ENCODE measurements at regions not wholly inside any gene's neighbourhood (a gene's known extent, or its start where the extent isn't known, plus 50 kb on each side); places are given as distances from the start of the nearest gene placed in this dataset.

DNA sequence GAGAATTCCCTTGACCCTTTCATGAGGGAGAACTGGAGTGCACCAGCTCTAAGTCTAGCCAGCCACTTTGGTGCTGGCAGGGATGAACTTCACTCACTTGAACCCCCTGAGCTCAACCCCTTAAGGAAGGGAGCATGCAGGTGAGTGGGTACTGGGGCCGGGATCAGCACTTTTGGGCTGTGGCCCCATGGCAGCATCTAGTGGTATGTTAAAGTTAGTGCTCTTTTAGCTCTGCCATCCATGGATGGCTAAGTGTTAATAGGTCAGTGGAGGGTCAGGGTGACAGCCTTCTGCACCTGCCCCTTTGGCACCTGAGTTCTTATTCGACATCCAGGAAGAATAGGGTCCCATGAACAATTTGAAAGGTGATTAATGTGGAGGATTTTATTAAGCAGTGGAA is 689.0 kb upstream of the FSHR start:
- TF ChIP-seq NFRKB (IDR thresholded peaks at IDR 0.05) = no peak
- no peak for TF ChIP-seq SP1 (IDR thresholded peaks at IDR 0.05)
- TF ChIP-seq FOXM1 (IDR thresholded peaks at IDR 0.05; ENCODE audit: borderline replicate concordance) = no peak
- TF ChIP-seq FOXA1 (IDR thresholded peaks at IDR 0.05) = no peak
- TF ChIP-seq CTBP1 (IDR thresholded peaks at IDR 0.05; ENCODE audit: borderline replicate concordance) = no peak
- no peak for TF ChIP-seq BHLHE40 (IDR thresholded peaks at IDR 0.05; ENCODE audit: borderline replicate concordance)
